T47D (cell line): ENCODE measurements at regions not wholly inside any gene's neighbourhood (a gene's known extent, or its start where the extent isn't known, plus 50 kb on each side); places are given as distances from the start of the nearest gene placed in this dataset.
"Not testable (repeated sequence)": the region's sequence is repeated elsewhere in the genome, so short reads cannot be mapped to it uniquely, and the experiment has no call there.

ENCODE experiments used
- DNase-seq, 2 experiments: peaks; one replicate each; pipeline versions ENCODE4 v3.0.0 to v3.0.0-alpha.2; 2011 to 2012; ENCODE audit warnings: low read depth in 1 of 2, low spot score in 1 of 2
- JUND ChIP-seq: IDR thresholded peaks from 2 replicates; pipeline ENCODE4 v1.6.1; 2012; ENCODE audit warnings: low read depth
- in situ Hi-C: cut with HindIII; loops from 2 replicates; pipeline ENCODE4 v1.10.0; 2016; ENCODE audit warnings: low sequenced_read_pairs, low pct_unique_long_range_greater_than_20kb

DNA sequence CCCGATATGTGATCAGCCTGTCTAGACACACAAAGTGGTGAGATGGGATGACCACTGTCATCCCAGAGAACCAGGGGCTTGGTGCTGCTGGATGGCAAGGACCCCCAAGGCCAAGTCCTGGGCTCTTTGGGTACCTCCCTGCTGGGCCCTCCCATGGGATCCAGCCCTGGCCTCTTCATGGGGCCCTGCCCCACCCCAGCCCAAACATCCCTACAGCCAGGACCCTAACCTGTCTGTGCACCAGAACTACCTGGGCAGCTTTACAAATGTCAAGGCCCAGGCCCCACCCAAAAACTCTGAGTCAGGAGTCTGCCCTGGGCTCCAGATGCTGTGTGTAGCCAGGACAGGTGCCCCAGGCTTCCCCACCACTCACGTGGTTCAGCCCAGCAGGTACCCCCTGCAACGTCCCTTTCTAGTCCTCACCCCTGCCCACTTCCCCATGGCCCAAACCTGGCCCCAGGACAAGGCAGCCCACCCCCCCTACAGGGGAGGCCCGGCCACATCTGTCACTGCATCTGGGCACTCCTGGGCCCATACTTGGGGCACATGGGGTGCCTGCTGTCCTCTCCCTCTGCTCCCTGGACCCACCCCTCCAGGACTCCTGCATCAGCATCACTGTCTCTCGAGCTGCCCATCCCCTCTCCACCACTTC lies 233.5 kb downstream of the TUBA3C start:
- TF ChIP-seq JUND = no peak
- no peak for DNase-seq
- in situ Hi-C loops = no loop called here

- no peak for TF ChIP-seq JUND
- DNase-seq = no peak
- in situ Hi-C loops = no loop called here
Observed at GRCh38 chr13:18947376-18947977, 234.1 kb downstream of the TUBA3C start.

DNA sequence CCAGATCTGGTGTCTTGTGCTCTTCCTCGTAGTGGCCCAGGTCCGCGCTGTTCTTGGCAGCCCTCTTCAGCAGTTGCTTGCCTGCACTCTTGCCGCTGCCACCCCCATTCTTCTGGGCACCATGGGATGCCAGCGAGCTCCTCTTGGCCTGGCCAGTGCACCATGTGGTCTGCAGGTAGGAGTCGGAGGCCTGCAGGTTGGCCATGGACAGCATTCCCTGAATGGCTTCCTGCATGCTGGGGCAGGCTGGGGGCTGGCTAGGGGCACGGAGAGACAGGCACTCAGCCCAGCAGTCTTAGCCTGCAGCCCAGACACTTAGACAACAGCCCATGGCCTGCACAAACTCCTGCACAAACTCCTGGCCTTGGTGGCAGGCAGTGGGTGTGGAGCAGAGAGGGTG lies 234.9 kb downstream of the TUBA3C start:
- no peak for DNase-seq
- TF ChIP-seq JUND = no peak
- in situ Hi-C loops = no loop called here

GRCh38 chr13:18944501-18945068 lies 237.0 kb downstream of the TUBA3C start:
- no peak for DNase-seq
- no peak for TF ChIP-seq JUND
- in situ Hi-C loops = no loop called here

- in situ Hi-C loops = no loop called here
- TF ChIP-seq JUND = no peak
Observed at GRCh38 chr13:18943721-18944391, 237.8 kb downstream of the TUBA3C start.

DNA sequence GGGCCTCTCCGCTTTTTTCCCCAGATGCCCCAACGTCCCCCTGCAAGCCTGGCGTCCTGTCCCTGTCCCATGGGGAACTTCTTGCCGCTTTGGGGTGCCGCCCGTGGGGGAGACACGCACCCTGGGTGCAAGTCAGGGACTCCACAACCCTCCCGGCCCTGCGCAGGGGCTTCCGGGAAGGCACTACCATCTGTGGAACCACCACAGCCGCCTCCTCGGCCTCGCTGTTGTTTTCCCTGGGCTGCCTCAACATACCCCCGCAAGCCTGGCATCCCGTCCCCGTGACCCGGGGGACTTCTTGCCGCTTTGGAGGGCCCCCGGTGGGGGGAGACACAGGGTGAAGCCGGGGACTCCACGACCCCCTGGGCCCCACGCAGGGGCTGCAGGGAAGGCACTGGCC lies 238.4 kb downstream of the TUBA3C start:
- TF ChIP-seq JUND = no peak
- in situ Hi-C loops = no loop called here
- DNase-seq = no peak

More at GRCh38 chr13:18943721-18944391, 237.8 kb downstream of the TUBA3C start:
- no peak for DNase-seq

DNA sequence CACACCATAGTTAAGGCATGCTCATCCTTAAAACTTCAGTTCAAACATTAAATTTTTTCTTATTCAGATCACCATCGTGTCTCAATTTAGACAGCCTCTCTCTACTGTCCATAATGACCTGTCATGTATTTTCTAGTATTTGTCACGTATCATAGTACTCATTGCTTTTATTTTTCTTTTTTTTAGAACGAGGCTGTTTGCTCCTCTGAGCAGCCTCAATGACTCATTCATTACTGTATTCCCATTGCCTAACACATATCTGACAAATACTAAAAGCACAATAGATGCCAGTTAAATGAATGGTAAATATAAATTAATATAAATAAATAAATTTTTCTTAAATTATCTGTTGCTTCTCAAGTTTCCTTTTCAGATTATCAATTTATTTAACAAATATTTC lies 245.5 kb downstream of the TUBA3C start:
- in situ Hi-C loops = no loop called here
- TF ChIP-seq JUND = no peak
- DNase-seq = no peak

DNA sequence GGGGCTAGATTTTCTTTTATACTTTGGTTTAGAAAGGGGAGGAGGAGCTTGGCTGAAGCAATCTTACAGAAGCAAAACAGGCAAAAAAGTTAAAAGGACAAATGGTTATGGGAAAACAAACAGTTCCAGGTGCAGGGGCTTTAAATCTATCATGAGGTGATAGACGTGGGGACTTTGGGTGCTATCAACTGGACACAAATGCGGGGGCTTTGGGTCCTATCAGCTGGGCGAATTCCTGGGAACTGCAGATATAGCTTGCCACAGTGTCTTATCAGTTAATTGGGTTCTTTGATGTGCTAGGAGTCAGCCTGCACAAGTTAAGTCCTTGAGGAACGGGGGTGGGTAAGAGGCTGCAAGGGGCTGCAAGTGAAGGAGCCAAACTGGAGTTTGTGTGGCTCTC lies 260.6 kb downstream of the TUBA3C start:
- in situ Hi-C loops = no loop called here
- no peak for TF ChIP-seq JUND
- no peak for DNase-seq

GRCh38 chr13:18905096-18905495 lies 276.5 kb downstream of the TUBA3C start:
- DNase-seq = not testable (repeated sequence)

DNA sequence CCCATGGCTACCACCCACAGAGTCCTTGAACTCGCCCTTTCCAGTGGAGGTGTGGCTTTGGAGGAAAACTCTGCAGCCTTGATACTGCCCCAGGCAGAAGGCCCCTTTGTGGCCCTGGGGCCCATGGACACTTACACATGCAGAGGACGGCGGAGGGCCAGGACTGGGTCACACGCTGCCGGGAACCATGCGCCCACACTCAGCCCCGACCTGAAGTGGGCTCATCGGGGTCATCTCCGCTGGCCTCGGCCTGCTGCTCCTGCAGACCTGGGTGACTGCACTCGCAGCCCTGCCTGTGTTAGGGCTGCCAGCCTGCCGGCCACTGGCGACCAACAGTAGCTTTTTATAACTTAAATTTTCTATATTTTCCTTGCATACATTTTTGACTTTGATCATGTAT lies 286.2 kb downstream of the TUBA3C start:
- DNase-seq, in situ Hi-C loops: not testable (repeated sequence)

More at GRCh38 chr13:18905096-18905495, 276.5 kb downstream of the TUBA3C start:
- in situ Hi-C loops = not testable (repeated sequence)

- DNase-seq, in situ Hi-C loops: not testable (repeated sequence)
Observed at GRCh38 chr13:18891242-18891641, 290.4 kb downstream of the TUBA3C start.

DNA sequence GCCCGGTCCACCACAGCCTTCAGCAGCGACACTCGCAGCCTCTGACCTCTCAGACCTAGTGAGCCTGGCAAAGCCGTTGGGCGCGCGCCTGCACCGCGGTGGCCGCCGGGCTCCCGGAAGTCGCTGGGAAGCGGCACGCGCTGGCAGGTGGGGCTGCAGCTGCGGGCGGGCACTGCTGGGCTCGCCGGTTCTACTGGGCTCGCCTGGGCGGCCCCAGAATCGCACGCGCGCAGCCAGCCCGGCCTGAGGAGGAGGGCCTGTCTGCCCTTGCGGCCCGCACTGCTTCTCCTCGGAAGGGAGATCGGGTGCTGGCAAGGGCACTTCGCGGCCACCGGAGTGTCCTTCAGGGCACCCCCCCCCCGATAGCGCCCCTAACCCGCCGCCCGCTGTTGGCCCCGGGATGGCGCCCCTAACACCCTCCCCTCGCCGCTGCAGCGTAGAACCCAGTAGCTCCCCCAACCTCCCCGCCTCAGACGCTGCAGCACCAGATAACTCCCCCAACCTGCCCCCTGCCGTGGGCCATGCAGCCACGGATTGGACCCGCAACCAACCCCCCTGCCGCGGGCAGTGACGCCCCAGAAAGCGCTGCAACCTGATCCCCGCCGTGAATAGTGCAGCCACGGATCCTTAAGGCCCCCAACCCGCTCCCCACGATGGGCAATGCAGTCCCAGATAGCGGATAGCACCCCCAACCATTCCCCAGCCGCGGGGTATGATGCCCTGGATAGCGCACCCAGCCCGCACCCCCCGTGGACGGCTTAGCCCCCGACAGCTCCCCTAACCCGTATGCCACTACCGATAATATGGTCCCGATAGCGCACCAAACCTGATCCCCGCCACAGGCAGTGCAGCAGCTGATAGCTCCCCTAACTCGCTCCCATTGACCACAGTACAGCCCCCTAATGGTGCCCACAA lies 306.5 kb downstream of the TUBA3C start:
- DNase-seq, in situ Hi-C loops: not testable (repeated sequence)

DNA sequence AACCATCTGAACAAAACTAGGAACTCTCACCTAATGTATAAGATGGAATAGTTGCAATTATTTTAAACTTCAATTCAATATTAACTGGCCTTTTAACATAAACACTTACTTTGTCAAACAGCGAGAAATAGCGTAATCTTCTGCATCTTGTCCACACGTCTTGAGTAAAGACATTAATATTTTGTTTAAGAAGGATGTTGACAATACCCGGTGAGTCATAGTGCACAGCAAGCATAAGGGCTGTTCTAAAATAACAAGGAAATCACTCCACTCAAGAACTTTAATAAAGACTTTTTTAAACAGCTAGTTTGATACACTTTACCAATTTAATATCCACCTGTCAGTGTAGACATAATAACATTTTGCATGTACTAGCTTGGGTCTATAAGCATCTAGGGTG lies 311.1 kb downstream of the TUBA3C start:
- peak in 1 of 2 experiments; percentile 14 for DNase-seq
- in situ Hi-C loops = not testable (repeated sequence)

DNA sequence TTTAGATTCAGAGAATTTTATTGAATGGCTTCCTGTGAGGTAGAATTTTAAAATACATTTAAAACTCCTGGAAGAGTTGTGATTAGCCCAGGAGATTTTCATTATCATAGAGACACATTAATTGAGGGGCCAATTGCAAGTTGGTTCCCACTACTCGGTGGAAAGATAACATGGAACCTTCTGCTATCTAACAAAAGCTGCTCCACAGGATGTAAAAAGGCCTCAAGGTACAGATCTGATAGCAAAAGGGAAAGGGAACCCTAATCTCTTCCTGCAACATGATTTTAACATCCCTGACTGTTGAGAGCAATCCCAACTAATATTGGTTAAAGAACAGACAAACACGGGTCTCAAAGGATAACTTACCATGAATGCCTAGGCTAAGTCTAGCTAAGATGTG lies 312.3 kb downstream of the TUBA3C start:
- DNase-seq, in situ Hi-C loops: not testable (repeated sequence)

- DNase-seq, in situ Hi-C loops: not testable (repeated sequence)
Observed at GRCh38 chr13:18837986-18838629, 343.5 kb downstream of the TUBA3C start.

GRCh38 chr13:18837179-18837745 lies 344.4 kb downstream of the TUBA3C start:
- in situ Hi-C loops, DNase-seq: not testable (repeated sequence)
